NCI-H1694 (cell line): ENCODE measurements at regions not wholly inside any gene's neighbourhood (a gene's known extent, or its start where the extent isn't known, plus 50 kb on each side); places are given as distances from the start of the nearest gene placed in this dataset.

ENCODE experiments used
- DNase-seq: peaks from one replicate; lab custom pipeline; 2025; lab: John Stamatoyannopoulos, UW

DNA sequence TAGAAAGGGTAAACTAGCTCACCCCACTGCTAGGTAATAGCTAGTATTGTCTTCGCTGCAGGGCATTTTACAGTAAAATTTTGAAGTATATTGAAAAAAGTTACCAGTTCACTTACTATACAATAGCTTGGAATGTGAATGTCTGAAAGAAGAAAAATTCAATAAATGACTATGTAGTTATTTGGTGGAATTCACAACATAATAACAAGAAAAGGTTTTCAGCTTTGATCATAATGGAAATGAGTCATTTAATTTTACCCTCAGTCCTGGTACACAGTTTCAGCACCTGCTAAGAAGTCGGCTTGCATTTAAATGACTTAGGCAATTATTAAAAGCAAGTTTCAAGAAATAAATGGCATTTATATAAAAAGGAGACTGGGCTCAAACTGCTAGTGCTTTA is 90.4 kb downstream of the NUP35 start:
- no peak for DNase-seq

GRCh38 chr2:183215917-183216316 is 91.7 kb downstream of the NUP35 start:
- DNase-seq: no peak

GRCh38 chr2:183219888-183220287 is 95.6 kb downstream of the NUP35 start:
- DNase-seq: no peak

DNA sequence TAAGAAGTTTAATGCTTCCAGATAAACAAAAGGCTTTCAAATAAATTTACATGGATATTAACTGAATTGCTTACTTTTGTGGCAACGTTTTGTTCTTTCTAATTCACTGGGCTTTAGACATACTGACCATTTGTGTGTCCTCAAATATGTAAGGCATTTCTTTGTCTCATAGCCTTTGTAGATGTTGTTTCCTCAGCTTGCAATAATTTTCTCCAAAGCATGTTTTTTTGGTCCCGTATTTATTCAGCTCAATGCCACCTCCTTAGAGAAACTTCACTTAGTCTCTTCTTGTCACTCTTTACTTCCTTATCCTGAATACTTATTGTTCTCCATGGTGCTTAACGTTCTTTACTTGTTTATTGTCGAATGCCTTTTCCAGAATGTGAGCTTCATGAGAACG is 98.5 kb downstream of the NUP35 start:
- DNase-seq: no peak

GRCh38 chr2:183224948-183225347 is 100.7 kb downstream of the NUP35 start:
- DNase-seq: peak; percentile 23

DNA sequence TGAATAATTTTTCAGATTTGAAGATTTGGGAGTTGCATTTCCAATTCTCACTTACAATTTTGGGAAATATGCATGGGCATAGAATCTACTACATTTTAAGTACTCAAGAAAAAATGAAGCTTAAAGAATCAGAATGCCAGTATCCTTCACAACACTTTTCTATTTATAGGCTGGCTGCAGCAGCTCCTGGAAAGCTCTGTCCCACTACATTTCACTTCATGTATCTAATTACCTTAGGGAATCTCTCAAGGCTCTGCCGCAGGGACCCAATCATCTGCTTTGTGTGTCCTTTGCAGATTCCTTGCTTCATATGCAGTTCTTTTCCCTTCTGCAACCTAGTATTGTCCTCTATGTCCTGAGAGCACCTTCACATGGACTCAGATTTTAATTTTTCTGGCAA is 102.9 kb downstream of the NUP35 start:
- no peak for DNase-seq

DNA sequence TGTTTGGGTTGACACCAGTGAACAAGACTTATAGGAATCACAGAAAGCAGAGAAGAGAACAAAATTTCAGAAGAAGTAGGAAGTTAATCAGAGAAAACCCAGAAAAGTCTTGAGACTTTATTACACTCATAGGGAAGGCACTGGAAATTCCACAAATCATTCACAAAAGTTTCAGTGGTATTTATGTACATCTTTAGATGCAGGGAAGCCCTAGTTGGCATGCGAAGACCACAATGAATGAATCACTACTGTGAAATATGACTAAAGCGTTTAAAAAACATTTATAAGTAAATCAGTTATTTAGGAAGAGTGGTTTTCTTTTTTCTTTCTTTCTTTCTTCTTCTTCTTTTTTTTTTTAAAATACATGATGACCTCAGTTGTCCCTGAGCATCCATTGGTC is 105.1 kb downstream of the NUP35 start:
- DNase-seq: no peak

- DNase-seq: no peak
These were observed 108.1 kb downstream of the NUP35 start for GRCh38 chr2:183232161-183232865.

GRCh38 chr2:183242937-183243336 is 118.7 kb downstream of the NUP35 start:
- peak; percentile 24 for DNase-seq

DNA sequence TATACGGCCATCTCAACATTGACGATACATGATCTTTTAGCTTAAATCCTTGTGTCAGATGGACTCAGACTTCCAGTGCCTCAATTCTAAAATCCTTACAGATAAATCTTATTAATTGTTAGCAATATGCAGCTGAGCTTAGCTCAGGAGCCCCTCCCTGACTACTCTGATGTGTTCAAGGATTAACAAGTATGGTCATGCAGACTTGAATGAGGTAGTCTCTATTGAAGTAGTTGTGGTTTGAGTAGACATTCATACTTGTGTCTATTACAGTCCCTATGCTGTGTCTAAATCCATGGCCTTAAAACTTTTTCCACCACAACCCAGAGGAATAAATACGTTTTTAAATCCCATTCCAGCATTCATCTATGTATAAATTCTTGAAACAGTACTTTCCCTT is 119.5 kb downstream of the NUP35 start:
- DNase-seq: no peak

DNA sequence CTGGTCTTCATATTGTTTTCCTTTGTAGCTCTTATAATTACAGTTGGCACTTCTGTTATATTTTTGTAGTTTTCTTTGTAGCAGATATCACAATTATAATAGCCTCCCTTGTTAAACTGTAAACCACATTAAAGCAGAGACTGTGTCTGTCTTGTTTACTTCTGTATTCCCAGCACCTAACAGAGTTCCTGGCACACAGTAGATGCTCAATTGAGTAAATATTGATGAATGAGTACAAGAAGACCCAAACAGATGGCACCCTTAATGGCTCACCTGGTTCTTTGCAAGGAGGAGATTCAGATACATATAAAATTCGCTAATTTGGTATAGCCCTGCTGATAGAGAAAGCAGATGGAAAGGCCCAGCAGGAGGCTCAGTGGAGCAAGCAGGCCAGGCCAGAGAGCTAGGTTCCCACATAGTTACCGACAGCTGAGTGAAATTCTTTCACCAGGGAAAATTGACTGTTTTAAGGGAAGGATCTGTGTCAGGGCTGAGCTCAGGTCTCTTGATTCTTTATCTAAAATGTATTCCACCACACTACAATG is 120.1 kb downstream of the NUP35 start:
- peak; percentile 53 for DNase-seq

DNA sequence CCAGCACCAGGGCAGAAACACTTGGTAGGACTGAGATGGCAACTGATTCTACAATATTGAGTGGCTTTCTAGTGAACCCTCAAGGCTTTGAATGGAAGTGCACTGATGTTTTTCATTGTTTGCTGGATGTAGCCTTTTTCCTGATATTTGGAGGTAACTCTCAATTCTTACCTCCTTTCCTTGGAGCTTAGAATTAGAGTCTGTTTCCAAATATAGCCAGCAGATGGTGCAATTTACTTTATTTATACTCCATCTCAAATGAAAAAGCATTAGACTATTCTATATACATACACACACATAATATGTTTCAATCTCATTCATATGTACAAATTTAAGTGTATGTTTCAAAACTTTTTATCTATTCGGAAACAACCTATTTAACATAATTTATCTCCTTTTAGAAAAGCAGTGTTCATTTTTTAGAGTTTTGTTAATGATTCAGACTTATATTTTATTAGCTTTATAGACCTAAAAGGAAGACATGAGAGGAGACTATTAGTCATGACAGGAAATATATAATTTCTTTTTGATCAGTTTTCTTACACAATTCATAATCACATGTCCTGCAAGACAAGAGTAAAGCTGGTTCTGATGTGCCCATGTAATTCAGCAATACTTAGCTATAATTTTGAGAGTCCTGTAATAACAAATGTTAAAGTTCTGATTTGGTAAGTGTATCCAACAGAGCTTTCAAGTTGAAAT is 124.8 kb downstream of the NUP35 start:
- peak; percentile 55 for DNase-seq

- DNase-seq: no peak
These were observed 125.8 kb downstream of the NUP35 start for GRCh38 chr2:183250061-183250460.

- no peak for DNase-seq
These were observed 126.2 kb downstream of the NUP35 start for GRCh38 chr2:183250472-183250871.

DNA sequence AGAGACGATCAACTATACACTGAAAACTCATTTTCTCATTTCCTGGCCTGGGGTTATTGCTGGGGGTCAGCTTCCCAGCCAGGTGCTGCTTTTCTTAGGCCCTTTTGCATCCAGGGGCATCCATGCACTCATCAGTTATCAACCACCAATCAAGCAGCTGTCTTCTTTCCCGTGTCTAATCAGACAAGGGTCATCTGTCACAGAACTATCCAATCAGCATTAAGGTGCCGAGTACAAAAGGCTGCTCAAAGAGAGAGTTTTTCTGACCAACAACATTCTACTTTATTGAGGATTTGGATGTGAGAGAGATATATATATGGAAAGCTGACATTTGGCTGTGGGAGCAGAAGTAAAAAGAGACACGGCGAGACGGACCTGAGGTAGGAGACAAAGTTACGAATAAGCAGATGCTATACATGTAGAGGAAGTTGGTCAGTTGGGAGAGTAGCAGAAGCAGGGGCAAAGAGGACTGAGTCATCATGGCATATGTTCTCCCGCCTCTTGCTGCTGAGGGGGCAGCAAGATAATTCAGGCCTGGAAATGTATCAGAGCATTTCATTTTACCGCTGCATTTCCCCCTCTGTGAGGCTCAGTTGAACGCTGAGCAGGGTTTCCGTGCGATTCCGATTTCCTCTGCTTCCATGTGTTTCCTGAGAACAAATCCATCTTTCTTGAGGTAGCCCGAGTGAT is 129.3 kb downstream of the NUP35 start:
- no peak for DNase-seq

GRCh38 chr2:183255411-183255810 is 131.2 kb downstream of the NUP35 start:
- no peak for DNase-seq

- no peak for DNase-seq
These were observed 135.7 kb downstream of the NUP35 start for GRCh38 chr2:183259921-183260320.

- DNase-seq: no peak
These were observed 136.3 kb downstream of the NUP35 start for GRCh38 chr2:183260527-183260926.

- DNase-seq: no peak
These were observed 140.8 kb downstream of the NUP35 start for GRCh38 chr2:183264890-183265535.

DNA sequence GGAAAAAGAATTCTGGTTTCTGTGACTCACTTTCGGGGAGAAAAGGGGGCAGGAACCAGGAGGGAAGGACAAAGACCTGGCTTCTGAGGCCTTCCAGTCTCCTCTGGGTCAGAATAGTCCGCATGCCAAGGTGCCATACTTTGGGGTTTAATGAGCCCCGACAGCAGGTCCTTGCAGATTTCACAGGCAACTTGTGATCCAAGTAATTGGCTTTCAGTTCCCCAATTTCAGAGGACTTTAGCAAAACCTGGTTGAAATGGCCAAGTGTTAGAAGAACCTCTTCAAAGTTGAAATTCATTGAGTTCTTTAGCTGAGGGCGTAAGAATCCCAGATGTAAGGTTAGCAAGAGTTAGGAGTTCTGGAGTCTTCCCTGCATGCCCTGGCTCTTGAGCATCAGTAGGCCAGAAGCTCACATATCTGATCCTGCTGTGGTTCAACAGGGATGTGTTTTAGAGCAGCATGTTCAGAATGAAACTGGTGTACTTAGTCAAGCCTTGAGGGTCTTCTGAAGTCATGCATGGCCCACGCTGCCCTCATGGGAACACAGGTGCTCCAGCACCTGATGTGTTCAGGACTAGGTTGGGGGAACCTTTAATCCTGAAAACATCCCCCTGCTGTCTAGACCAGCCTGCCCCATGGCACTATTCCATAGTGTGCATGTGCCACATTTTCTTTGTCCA is 143.0 kb downstream of the NUP35 start:
- no peak for DNase-seq

DNA sequence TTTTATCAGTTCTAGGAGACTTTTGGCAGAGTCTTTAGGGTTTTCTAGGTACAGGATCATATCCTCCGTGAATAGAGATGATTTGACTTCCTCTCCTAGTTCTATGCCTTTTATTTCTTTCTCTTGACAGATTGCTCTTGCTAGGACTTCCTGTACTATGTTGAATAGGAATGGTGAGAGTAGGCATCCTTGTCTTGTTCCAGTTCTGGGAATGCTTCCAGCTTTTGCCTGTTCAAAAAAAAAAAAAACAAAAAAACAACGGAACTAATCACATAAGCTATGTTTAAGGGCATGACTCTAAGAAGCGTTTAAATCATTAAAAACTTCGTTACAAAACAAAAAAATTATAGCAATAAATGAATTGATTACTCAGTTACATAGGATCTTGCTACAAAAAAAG is 145.7 kb downstream of the NUP35 start:
- DNase-seq: no peak

DNA sequence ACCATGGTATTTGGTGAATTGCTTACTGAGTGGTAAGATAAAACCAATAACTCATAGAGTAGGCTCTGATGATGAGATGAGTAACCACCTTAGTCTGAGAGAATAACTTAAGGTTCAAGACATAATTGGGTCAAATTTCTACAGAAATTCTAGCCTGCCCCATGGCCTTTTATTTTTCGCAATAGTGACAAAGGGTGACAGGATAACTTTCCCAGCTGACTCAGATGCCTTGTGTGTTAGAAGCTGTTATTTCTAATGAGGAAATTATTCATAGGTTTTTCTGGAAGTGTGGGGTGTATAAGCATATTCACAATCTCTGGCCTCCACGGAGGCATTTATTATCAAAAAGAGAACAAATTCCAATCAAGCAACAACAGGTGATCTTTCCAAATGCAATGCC is 159.0 kb downstream of the NUP35 start:
- no peak for DNase-seq
